ENCODE measurements at regions not wholly inside any gene's neighbourhood (a gene's known extent, or its start where the extent isn't known, plus 50 kb on each side); places are given as distances from the start of the nearest gene placed in this dataset.
"Not testable (repeated sequence)": the region's sequence is repeated elsewhere in the genome, so short reads cannot be mapped to it uniquely, and the experiment has no call there.

DNA sequence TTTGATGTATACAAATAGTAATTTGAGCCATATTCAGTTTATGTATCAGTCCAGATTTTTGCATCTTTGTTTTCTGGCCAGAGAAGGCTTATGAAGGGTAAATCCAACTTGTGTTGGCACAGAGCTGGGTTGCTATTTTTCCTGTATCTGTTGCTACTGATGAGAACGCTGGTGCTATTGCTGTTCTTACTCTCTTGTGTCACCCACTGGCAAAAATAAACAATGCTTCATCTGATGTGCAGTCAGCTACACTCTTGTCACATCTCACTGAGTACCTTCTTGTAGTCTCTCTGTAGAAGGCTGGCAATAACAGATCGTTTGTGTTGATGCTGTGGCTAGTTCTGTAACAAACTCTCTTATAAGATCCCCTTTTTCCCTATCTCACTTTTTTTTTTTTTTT lies 323.4 kb downstream of the CDH19 start:
- no peak for DNase-seq

DNA sequence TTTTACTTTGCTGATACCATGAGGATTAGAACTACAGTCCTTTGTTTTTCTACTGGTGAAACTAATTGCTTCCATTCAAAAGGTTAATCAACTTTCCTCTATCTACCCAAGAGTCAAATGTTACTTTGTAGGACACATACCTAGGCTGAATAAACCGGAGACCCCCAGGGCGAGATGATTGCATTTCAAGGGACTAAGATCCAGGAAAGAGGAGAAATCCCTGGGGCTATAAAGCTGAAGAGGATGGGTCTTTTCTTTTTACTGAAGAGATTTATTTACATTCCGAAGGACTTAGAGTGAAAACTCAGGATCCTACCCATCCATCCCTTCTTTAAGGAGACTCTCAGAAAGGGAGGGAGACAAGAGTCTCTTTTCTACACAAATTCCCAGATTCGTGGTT lies 331.9 kb downstream of the CDH19 start:
- no peak for DNase-seq

DNA sequence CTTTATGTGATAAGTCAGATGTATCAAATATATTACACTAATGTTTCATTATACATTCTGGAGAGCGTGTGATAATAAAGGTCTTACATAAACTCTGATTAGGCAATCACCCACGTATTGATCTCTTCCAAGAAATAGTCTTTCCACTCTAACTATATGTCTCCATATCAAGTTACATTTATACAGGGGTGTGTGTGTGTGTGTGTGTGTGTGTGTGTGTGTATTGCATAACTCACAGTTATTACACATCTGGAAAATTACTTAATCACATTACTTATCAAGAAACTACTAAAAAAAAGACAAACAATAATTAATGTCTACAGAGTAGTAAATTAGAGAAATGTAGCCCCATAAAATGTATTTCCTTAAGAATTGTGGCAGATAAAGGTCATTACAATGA lies 339.8 kb downstream of the CDH19 start:
- no peak for DNase-seq

DNA sequence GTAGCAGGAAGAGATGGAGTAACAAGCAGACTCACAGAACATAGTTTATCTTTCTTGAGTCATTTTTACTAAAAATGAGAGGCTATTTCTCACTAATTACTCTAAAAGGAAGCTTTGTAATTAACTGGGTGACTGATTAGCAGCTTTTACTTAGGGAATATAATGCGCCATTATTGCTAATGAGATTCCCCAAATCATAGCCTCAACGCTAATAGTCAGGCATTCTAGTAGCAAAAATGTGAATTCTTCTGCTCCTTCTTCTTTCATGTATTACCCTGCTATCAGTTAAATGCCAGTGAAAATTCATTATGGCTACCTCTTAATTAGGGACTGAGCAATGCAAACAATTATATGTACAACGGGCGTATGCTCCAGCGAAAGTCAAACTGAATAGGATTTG lies 349.8 kb downstream of the CDH19 start:
- DNase-seq: no peak

DNA sequence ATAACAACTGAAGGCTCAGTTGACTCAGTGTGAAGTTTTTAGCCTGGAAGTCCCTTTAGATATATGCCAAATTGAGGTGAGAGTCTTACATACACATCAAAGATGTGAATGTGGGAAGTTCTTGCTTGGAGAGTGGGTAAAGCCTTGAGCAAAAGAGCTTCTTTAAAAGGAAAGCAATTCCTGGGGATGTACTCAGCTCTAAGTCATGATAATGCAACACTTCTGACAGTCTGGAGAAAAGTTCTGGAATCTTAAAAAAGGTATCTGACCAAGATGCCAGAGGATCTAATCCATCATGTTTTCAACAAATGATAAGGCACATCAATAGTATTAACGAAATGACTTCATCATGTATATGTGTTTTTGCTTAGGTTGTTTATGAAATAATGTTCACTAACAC lies 351.2 kb downstream of the CDH19 start:
- DNase-seq: no peak

DNA sequence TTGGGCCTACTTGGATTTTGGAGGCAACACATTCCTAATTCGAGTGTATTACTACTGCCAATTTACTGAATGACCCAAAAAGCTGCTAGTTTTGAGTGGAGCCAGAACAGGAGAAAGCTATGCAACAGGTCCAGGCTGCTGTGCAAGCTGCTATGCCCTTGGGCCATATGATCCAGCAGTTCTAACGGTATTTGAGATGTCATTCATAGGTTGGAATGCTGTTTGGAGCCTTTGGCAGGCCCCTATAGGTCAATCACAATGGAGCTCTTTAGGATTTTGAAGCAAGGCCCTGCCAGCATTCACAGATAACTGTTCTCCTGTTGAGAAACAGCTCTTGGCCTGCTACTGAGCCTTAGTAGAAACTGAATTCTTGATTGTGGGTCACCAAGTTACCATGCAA lies 368.7 kb downstream of the CDH19 start:
- no peak for DNase-seq

DNA sequence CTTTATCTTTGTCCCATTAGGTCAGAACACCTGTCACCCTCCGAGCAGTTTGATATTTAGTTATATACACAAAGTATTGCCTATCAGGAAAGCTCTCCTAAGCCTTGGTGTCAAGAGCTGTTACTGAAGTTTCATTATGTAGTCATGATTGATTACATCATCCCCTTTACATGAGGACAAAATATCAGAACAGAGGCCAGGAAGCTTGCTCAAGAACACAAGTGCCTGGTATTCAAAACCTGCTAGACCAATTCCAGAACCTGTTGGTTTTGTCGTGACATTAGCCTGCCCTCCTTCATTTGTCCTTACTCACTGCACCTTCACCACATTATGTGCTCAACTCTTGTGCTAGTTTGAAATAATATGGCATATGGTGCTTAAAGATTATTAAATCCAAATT lies 377.1 kb downstream of the CDH19 start:
- DNase-seq: no peak

DNA sequence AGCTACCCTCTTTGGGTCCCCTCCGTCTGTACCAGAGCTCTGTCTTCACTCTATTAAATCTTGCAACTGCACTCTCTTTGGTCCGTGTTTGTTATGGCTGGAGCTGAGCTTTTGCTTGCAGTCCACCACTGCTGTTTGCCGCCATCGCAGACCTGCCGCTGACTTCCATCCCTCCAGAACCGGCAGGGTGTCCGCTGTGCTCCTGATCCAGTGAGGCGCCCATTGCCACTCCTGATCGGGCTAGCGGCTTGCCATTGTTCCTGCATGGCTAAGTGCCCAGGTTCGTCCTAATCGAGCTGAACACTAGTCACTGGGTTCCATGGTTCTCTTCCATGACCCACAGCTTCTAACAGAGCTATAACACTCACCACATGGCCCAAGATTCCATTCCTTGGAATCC lies 380.6 kb downstream of the CDH19 start:
- DNase-seq: not testable (repeated sequence)

DNA sequence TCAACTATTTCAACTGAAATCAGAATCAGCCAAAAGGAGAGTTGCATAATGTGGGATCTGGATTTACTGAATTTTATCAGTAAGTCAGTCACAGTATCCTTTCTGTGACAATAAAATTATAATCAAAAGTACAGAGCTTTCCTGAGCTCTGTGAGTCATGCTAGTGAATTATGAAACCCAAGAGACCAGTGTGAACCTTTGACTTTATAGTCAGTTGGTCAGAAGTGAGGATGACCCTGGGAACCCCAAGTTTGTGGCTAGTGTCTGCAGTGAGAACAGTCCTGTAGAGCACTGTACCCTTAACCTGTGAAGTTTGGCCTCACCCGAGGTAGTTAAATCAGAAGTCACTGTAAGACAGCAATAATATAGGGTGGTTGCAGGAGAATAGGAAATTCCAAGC lies 381.7 kb downstream of the CDH19 start:
- no peak for DNase-seq

DNA sequence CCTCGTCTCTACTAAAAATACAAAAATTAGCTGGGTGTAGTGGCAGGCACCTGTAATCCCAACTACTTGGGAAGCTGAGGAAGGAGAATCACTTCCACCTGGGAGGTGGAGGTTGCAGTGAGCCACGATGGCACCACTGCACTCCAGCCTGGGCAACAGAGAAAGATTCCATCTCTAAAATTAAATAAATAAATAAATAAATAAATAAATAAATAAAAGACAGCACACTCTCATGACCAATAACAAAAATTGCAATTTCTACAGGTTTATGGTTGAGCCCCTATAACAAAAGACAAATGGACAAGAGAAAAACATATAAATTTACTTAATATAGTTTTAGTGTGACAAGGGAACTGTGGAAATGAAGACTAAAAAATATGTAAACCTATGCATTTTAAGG lies 384.1 kb downstream of the CDH19 start:
- no peak for DNase-seq

DNA sequence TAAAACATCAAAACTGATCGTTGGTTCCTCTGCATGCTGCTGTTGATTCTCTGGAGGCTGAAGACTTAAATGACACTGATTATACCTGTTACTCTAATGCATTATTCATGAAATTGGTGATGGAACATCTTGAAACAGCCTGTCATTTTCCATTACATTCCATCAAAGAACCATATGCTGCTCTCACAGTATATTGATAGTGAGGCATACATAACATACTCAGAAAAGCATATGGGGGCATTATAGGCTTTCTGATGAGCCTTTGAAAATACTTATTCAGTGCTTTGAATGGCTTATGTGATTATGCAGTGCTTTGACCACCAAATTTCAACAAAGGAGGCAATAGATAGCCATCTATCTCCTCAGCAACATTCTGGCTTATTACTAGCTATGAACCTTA lies 392.1 kb downstream of the CDH19 start:
- DNase-seq: no peak

DNA sequence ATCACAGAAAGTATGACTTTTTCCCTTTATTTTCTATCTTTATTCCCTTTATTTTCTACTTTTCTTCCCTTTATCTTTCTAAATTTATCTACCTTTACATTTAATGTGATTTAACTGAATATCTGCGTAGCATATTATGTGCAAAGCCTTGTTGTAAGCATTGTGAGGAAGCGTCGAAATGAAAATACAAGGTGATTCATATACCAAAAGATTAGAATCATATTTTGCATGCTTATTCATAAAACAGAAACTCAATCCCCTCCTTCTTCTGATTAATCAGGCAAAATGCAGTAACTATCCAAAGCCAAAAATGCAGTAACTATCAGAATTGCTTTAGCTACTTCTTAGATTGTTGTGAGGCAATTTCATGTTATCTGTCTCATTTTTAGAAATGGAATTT lies 393.0 kb downstream of the CDH19 start:
- no peak for DNase-seq

DNA sequence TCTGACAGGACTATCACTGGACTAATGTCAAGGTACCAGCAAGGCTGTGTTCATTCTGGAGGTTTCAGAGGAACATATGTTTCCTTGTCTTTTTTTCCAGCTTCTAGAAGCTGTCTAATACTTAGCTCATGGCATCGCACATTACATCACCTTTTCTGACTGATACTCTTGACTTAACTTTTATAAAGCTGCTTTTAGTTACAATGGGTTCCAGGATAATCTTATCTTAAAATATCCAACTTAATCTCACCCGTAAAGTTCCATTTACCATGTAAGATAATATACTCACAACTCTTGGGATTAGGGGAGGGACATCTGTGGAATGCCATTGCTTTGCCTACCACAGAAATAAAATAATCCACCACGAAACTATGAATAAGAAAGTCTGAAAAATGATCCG lies 394.2 kb downstream of the CDH19 start:
- no peak for DNase-seq

DNA sequence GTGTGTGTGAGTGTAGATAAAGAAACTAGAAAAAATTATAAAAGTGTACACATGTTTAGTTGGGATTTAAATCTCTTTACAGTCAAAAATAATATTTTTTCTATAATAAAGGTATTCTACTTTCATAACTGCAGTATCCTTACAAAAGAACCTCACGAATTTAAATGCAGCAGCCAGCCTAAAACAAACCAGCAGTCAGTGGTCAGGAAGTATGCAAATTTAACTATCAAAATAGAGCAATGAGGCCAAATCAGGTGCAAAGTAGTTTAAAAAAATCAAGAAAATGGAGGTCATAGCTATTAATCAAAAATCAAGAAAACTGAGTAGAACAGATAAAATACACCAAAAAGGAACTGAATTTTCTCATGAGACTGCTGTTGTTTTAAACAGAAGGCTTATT lies 407.1 kb downstream of the CDH19 start:
- DNase-seq: no peak

DNA sequence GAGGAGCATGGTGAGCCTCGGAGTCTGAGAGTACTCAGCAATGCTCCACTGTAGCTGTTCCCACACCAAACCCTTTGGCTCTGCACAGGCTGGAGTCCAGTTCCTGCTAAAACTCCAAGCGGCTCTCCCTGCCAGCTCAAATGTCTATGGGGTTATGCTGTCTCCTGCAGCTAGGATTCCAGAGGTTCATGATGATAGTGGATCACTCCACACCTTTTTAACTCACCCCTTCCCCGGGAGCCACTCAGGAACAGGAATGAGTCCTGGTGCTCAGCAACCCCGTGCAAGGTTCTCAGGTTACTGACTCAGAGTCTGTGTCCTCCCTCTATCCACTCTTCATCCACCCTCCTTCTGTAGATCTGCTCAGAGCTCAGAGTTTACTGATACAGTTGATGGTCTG lies 410.0 kb downstream of the CDH19 start:
- no peak for DNase-seq

DNA sequence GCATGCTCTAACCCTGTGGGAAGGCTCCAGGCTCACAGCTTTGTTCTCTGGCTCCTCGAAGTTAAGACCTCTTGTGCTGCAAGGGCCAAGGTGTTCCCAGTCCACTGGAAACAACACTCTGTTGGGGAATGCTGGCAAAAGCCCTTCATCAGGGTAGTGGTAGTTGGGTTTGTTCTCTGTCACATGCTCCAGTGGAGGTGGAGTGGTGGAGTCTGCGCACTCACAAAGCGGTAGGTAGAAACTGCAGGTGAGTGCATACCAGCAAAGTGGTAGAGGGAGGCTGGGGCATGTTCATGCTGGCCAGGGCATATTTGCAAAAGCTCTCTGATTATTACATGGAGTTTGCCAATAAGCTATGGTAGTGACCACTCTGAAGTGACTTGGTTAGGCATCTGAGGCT lies 410.5 kb downstream of the CDH19 start:
- no peak for DNase-seq

DNA sequence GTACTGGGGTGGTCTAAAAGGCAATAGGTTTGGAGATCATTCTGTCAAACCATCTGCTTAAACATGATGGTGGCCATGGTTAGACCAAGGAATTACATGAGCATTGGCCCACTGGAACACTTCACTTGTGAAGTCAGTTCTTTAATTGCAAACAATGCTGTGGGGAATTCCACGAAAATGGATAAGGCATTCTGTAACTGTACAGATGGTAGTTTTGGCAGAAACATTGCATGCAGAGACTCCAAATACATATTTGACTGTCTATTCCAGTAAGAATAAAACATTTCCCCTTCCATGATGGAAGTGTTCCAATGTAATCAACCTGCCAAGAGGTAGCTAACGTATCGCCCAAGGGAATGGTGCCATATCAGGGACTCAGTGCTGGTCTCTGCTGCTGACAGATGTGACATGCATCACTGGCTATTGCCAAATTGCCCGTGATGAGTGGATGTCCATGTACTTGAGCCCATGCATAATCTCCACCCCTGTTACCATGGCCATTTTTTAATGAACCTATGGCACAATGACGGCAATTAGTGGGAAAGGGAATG lies 417.9 kb downstream of the CDH7 start:
- no peak for DNase-seq

DNA sequence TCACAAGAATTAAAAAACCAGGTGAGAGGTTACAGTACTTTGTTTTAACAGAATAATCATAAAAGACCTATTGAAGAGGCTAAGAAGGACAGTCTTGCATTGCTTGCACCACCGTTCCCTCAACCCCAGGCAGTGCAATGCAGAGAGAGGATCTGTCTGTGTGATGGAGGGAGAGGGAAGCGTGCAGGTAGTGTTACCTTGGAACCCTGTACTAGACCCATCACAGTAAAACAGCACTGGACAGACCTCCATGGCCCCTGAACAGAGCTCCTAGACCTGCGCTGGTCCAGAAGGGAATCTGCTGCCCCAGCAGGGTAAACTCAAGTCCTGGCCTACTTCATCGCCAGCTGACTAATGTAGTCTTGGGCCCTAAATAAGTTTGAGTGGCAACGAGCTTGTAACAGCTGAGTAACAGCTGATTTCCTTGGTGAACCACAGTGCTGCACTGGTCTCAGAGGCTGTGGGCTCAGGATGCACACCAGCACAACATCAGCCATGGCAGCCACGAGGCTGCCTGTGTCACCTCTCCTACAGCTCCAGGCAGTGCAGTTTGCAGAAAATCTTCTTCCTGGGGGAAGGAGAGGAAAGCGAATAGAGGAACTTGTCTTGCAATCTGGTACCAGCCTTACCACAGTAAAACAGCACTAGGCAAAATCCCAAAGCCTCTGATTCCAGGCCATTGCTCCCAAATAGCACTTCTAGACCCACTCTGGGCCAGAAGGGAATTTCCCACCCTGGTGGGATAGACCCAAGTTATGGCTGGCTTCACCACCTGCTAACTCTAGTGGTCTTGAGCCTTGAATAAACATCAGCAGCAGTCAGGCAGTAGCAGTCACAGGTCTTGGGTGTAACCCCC lies 417.2 kb downstream of the CDH7 start:
- no peak for DNase-seq

DNA sequence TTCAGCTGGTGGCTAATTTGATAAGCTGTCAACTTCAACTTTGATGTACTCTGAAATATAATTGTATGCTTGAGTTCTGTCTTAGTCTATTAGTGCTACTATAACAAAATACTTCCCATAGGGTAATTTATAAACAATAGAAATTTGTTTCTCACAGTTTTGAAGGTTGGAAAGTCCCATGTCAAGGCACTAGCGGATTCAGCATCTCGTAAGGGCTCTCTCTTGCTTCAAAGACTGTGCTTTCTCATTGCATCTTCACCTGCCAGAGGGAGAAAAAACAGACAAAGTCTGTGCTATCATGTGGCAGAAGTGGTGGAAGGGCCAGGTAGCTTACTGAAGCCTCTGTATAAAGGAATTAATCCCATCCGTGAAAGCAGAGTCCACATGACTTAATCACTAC lies 409.2 kb downstream of the CDH7 start:
- no peak for DNase-seq

DNA sequence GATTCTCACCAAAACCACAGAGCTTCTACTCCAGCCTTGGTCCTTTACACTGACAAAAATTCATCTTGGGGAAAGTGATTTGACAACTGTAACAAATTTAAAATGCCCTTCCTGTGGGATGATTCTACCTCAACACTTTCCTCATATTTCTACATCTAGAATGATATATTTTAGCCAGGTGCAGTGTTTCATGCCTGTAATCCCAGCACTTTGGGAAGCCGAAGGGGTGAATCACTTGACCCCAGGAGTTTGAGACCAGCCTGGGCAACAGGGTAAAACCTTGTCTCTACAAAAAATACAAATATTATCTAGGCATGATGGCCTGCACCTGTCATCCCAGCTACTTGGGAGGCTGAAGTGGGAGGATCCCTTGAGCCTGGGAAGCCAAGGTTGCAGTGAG lies 408.6 kb downstream of the CDH7 start:
- no peak for DNase-seq

DNA sequence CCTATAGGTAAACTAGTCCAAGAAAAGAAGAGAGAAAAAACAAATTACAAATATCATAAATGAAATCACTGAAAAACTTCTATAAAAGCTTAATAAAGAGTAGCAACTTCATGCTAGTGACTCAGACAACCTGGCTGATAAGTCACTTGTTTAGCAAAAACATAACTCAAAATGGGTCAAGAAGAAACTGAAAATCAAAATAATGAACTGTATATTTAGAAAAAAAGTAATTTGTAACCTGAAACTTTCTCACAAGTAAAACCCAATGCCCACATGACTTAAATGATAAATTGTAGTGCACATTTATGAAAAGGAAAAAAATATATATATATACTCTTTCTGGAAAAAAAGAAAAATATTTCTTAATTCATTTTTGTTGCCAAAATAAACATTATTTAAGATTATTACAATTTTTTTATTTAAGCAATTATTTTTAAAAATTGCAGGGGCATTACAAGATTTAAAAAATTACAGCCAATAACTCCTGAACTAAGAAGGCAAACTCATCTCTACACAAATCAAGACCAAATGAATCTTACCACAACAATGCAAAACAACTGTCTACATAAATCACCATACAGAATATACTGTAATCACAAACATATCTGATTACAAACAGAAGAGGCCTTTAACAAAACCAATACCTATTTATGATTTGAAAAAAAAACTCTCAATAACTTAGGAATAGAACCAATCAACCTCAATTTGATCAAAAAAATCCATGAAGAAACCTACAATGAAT lies 406.3 kb downstream of the CDH7 start:
- no peak for DNase-seq

DNA sequence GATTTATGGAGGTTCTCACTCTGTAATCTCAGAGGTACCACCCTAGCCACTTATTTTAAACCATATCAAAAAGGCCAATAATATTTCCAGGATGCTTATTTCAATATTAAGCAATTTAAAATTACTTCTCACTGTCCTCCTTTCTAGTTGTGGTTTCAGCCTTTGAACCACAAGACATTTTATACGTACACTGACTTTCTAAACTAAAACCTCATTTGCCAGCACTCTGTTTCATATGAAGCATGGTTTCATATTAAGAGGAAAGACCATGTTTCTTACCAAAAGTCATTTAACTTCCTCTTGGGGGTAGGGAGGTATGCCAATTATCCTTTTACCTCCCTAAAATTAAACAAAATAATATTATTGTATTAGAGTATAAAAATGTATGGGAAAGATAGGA lies 399.8 kb downstream of the CDH7 start:
- DNase-seq: no peak

DNA sequence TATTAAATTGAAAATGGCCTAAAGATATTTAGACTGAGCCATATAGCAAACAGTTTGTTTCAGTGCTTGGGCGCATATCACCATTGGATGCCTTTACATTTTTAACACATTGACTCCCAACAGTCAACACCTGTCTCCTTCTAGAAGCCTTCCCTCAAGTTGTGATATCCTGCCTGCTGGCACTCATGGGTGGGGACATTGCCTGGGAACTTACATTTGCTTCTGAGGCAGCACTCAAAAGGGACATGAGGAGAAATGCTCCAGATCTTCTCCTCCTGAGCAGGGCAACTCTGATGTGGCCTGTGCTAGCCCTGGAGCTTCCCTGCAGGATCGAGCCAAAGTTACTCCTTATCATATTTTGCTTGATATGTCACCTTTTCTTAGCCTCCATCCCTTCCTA lies 392.2 kb downstream of the CDH7 start:
- no peak for DNase-seq

DNA sequence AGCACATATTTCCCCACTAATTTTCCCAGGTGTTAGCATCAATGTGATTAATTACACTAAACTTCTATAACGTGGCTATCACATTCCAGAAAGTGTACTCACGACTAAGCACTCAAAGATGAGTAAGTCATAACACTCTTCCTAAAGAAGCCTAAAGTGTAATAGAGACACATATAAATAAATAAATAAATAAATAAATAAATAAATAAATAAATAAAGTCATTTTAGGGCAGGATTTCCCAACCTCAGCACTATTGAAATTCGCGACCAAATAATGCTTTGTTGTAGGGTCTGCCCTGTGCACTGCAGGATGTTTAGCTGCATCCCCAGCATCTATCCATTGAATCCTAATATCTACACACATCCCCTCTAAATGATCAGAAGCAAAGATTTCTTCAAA lies 390.9 kb downstream of the CDH7 start:
- DNase-seq: no peak
